Suppressor macrophage treated with lipopolysaccharide for 4 hours (primary cell): ENCODE measurements at regions not wholly inside any gene's neighbourhood (a gene's known extent, or its start where the extent isn't known, plus 50 kb on each side); places are given as distances from the start of the nearest gene placed in this dataset.

ENCODE experiments used
- DNase-seq: peaks from one replicate; pipeline ENCODE4 v3.0.0-alpha.2; 2020

- peak; percentile 59 for DNase-seq
Observed at GRCh38 chr3:34683851-34684250, 885.4 kb downstream of the PDCD6IP start.

GRCh38 chr3:34686541-34686940 lies 888.1 kb downstream of the PDCD6IP start:
- no peak for DNase-seq

GRCh38 chr3:34687671-34688070 lies 889.2 kb downstream of the PDCD6IP start:
- DNase-seq: no peak

- no peak for DNase-seq
Observed at GRCh38 chr3:34696831-34697230, 898.4 kb downstream of the PDCD6IP start.

GRCh38 chr3:34703053-34703452 lies 904.6 kb downstream of the PDCD6IP start:
- no peak for DNase-seq

- DNase-seq: no peak
Observed at GRCh38 chr3:34724916-34725499, 914.3 kb upstream of the ARPP21 start.

GRCh38 chr3:34725774-34726173 lies 913.6 kb upstream of the ARPP21 start:
- DNase-seq: no peak

GRCh38 chr3:34727700-34728099 lies 911.6 kb upstream of the ARPP21 start:
- DNase-seq: peak; percentile 6

- DNase-seq: no peak
Observed at GRCh38 chr3:34742151-34742550, 897.2 kb upstream of the ARPP21 start.

GRCh38 chr3:34758630-34759261 lies 880.6 kb upstream of the ARPP21 start:
- DNase-seq: no peak

GRCh38 chr3:34777386-34777785 lies 861.9 kb upstream of the ARPP21 start:
- no peak for DNase-seq

GRCh38 chr3:34779092-34779491 lies 860.2 kb upstream of the ARPP21 start:
- no peak for DNase-seq

- DNase-seq: no peak
Observed at GRCh38 chr3:34780294-34780693, 859.0 kb upstream of the ARPP21 start.

- no peak for DNase-seq
Observed at GRCh38 chr3:34780973-34781372, 858.4 kb upstream of the ARPP21 start.

GRCh38 chr3:34782871-34783270 lies 856.5 kb upstream of the ARPP21 start:
- no peak for DNase-seq

GRCh38 chr3:34783876-34784275 lies 855.4 kb upstream of the ARPP21 start:
- peak; percentile 56 for DNase-seq

GRCh38 chr3:34793057-34793456 lies 846.3 kb upstream of the ARPP21 start:
- no peak for DNase-seq

- no peak for DNase-seq
Observed at GRCh38 chr3:34807611-34808010, 831.7 kb upstream of the ARPP21 start.

- DNase-seq: no peak
Observed at GRCh38 chr3:34808287-34808686, 831.0 kb upstream of the ARPP21 start.

- DNase-seq: no peak
Observed at GRCh38 chr3:34828847-34829246, 810.5 kb upstream of the ARPP21 start.

GRCh38 chr3:34832865-34833508 lies 806.3 kb upstream of the ARPP21 start:
- no peak for DNase-seq

- DNase-seq: no peak
Observed at GRCh38 chr3:34837848-34838741, 801.2 kb upstream of the ARPP21 start.

GRCh38 chr3:34842706-34843480 lies 796.4 kb upstream of the ARPP21 start:
- no peak for DNase-seq
